Stimulated activated CD8-positive, alpha-beta memory T cell treated with anti-CD3 and anti-CD28 coated beads, Interleukin-4, amount 100 ng/mL, for 1 hour (primary cell): ENCODE measurements at regions not wholly inside any gene's neighbourhood (a gene's known extent, or its start where the extent isn't known, plus 50 kb on each side); places are given as distances from the start of the nearest gene placed in this dataset.
"Not testable (repeated sequence)": the region's sequence is repeated elsewhere in the genome, so short reads cannot be mapped to it uniquely, and the experiment has no call there.

Experiments used
- DNase-seq, 2 donors: peaks; one replicate each; pipeline ENCODE4 v3.0.0-alpha.2; 2020; ENCODE audit warnings: low read depth in 2 of 2, low spot score in 1 of 2

DNA sequence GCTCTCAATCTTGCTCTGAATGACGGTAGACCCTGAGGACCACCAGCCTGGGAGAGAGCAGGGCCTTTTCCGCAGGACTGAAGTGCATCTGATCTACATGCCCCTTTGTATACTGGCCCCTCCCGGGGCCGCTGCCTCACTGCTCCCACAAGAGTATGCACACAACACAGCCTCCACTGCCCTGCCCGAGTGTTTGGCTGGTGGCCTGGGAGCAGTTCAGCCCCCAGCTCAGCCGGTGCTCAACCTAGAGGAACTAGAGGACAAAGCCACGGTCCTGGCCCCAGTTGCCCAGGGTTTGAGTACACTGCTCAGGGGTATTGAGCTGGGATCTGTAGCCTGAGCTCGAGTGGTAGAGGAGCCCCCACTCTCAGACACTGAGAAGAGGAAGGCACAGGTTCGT lies 118.9 kb upstream of the CAB39 start:
- DNase-seq: no peak

DNA sequence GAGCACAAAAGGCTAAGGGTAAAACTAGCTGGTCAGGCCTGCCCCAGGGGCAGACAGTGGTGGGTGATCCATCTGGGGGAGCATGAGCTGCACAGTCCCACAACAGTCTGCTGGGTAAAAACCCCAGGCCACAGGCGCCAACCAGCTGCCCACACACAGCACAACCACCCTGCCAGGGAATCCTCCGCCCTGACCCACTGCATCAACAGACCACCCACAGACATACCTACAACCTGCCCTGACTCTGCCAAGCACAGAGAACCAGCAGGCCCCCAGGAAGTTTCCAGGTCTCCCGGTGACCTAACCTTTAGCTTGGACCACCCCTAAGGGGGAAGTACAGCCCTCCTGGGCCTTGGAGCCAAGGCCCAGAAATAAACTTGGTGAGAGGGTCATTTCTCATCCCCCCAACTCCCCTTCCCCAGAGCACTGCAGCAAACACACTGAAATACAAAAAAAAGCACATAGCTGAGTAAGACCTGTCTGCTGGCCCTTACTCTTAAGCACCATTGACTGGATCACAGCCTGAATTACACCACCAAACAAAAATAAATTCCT lies 118.3 kb upstream of the CAB39 start:
- no peak for DNase-seq

DNA sequence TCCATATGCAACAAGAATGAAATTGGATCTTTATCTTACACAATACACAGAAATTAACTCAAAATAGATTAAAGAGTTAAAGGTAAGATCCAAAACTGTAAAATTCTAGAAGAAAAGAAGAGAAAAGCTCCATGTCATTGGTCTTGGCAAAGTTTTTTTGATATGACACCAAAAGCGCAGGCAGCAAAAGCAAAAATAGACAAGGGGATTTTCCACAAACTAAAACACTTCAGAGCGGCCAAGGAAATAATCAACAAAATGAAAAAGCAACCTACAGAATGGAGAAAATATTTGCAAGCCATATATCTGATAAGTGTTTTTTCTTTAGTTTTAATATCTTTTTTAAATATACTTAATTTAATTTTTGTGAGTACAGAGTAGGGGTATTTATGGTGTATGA lies 112.8 kb upstream of the CAB39 start:
- DNase-seq: no peak

DNA sequence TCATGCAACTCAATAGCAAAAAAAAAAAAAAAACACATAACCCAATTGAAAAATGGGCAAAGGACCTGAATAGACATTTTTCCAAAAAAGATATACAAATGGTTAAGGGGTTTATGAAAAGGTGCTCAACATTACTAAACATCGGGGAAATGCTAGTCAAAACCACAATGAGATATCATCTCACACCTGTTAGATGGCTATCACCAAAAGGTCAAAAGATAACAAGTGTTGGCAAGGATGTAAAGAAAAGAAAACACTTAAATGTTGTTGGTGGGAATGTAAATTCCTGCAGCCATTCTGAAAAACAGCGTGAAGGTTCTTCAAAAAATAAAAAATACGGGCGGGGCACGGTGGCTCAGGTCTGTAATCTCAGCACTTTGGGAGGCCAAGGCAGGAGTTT lies 112.4 kb upstream of the CAB39 start:
- no peak for DNase-seq

DNA sequence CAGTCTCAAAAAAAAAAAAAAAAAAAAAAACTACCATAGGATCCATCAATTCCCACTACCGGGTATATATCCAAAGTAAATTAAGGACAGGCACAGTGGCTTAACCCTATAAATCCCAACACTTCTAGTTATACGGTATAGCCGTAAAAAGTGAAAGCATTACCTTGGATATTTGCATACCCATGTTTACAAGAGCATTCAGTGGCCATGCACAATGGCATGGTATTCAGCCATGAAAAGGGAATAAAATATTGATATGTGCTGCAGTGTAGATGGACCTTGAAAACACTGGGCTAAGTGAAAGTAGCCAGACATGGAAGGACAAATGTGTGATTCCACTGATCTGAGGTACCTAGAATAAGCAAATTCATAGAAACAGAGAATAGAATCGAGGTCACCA lies 111.8 kb upstream of the CAB39 start:
- no peak for DNase-seq

DNA sequence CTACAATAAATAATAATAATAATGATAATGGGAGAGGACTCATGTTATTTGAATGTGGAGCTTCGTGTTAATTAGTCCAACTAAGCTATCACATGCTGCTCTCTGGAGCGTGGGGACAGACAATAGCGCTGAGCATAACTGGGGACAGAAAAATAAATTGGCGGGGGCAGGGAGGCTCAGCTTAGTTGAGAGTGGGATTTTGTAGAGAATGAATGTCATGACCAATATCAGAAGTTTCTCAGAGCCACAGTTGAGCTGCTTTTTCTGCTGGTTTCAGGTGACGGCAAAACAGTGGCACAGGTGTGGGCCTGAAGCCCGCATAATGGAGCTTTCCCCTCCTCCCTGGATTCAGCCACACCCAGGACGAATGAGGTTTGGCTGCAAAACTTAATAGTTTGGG lies 111.1 kb upstream of the CAB39 start:
- no peak for DNase-seq

DNA sequence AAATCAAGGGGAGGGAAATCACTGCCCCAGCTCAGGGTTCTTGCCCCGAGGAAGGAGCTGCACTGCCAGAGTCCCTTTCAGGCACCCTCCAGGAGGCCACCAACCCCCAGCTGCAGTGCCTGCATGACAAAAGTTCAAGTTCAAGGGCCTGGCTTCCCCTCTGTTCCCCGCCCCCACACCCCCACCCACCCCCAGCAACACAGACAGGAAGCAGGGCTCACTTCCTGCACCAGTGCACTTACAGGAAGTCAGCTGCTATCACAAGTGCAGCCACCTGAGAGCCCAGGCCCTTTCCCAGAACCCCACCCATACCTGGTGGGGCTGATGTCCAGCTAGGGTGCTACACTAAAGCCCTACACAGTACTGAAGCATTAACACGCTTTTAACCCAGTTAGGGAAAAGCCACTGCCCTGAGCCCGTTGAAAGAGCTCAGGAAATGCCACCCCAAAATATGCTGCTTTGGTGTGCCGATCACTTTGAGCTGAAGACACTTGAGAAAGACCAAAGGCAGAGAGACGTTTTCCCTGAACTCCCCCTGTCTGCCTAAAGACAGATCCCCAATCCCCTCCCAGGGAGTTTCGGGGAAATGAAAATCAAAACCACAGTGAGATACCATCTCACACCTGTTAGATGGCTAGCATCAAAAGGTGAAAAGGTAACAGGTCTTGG lies 109.9 kb upstream of the CAB39 start:
- DNase-seq: peak in 1 of 2 donors; percentile 17

DNA sequence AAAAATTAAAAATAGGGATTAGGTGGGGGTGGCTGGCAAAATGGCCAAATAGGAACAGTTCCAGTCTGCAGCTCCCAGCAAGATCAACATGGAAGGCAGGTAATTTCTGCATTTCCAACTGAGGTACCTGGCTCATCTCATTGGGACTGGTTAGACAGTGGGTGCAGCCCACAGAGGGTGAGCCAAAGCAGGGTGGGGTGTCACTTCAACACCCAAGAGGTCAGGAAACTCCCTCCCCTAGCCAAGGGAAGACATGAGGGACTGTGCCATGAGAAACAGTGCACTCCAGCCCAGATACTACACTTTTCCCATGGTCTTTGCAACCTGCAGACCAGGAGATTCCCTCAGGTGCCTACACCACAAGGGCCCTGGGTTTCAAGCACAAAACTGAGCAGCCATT lies 109.3 kb upstream of the CAB39 start:
- not testable (repeated sequence) for DNase-seq

DNA sequence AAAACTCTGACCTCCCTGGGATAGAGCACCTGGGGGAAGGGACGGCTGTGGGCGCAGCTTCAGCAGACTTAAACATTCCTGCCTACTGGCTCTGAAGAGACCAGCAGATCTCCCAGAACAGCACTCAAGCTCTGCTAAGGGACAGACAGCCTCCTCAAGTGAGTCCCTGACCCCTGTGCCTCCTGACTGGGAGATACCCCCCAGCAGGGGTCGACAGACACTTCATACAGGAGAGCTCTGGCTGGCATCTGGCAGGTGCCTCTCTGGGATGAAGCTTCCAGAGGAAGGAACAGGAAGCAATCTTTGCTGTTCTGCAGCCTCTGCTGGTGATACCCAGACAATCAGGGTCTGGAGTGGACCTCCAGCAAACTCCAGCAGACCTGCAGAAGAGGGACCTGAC lies 108.5 kb upstream of the CAB39 start:
- DNase-seq: not testable (repeated sequence)

DNA sequence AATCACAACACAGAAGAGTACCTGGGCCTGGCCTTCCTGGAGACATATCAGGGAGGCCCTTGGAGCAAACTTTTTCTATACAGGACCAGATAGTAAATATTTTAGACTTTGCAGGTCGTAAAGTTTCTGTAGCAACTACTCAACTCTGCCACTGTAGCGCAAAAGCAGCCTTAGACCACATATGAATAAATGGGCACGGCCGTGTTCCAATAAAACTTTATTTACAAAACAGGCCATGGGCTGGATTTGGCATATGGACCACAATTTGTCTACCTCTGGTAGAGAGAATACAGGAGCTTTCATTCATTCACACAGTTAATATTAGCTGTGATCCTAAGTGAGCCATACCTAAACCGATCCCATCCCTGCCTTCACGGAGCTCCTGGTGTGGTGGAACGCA lies 98.6 kb upstream of the CAB39 start:
- no peak for DNase-seq

DNA sequence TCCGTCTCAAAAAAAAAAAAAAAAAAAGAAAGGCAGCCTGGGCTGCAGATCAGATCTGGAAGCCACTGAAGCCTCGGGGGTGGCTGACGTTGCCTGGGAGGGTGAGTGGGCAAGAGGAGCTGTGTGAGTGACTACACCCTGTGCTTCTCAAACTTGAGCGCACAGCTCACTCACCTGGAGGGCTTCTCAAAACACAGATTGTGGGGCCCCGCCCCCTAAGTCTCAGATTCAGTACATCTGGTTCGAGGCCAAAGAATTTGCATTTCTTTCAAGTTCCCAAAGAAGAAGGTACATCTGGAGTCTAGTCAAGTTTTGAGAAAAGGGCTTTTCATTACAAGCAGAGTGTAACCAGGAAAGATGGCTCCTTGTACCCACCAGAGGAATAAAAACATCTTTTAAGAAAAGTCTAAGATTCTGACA lies 97.7 kb upstream of the CAB39 start:
- DNase-seq: no peak

DNA sequence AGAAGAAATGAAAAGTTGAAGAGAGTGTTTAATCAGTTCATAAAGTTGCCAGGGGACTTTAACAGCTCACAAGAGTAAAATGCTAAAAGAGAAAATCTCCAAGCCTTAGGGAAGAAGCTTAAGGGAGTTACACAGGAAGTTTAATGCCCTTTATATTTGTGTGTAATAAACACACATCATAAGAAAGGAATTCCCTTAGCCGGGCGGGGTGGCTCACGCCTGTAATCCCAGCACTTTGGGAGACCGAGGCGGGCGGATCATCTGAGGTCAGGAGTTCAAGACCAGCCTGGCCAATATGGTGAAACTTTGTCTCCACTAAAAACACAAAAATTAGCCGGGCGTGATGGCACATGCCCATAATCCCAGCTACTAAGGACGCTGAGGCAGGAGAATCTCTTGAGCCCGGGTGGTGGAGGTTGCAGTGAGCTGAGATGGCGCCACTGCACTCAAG lies 95.4 kb upstream of the CAB39 start:
- not testable (repeated sequence) for DNase-seq

DNA sequence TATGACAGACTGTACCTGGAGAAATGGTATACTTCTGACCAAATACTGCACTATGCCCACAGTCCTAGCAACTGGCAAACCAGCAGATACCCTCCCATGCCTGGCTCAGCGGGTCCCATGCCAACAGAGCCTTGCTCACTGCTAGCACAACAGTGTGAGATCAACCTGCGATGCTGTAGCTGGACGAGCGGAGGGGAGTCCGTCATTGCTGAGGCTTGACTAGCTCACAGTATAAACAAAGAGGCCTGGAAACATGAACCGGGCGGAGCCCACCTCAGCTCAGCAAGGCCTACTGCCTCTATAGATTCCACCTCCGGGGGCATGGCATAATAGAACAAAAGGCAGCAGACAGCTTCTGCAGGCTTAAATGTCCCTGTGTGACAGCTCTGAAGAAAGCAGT lies 93.2 kb upstream of the CAB39 start:
- DNase-seq: no peak

DNA sequence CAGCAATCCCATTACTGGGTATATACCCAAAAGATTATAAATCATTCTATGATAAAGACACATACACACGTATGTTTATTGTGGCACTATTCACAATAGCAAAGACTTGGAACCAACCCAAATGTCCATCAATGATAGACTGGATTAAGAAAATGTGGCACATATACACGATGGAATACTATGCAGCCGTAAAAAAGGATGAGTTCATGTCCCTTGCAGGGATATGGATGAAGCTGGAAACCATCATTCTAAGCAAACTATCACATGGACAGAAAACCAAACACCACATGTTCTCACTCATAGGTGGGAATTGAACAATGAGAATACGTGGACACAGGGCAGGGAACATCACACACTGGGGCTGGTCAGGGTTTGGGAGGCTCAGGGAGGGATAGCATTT lies 87.4 kb upstream of the CAB39 start:
- not testable (repeated sequence) for DNase-seq

DNA sequence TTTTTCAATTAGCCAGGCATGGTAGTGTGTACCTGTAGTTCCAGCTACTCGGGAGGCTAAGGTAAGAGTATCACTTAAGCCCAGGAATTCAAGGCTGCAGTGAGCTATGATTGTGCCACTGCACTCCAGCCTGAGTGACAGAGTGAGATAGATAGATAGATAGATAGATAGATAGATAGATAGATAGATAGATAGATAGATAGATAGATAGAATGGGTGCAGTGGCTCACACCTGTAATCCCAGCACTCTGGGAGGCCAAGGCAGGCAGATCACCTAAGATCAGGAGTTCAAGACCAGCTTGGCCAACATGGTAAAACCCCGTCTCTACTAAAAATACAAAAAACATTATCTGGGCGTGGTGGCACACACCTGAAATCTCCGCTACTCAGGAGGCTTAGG lies 85.6 kb upstream of the CAB39 start:
- DNase-seq: not testable (repeated sequence)

DNA sequence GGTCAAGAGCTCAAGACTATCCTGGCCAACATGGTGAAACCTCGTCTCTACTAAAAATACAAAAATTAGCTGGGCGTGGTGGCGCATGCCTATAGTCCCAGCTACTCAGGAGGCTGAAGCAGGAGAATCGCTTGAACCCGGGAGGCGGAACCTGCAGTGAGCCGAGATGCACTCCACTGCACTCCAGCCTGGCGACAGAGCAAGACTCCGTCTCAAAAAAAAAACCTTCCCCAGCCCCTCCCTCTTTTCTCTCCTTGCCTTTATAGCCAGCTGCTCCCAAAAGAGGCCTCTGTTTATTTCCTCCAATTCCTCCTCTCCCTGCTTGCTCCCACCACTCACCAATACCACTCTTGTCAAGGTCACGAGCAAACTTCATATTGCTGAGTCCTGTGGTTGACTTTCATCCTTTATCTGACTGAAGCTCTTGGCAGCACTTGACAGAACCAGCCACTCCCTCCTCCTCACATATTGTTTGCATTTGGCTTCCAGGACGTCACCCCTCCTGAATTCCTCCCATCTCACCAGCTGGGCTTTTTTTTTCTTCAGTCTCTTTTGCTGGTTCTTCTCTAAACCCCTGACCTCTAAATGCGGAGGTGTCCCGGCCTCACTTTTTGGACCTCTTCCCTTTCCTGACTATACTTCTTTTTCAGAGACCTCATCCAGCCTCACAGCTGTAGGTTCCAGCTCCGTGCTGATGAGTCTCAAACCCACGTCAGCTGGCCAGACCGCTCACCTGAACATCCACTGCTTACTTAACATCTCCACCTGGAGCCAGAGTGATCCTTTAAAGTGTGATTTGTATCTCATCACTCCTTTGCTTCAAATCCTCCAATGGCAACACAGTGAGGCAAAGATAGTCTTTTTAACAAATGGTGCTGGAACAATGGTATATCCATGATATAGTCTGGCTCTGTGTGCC lies 84.6 kb upstream of the CAB39 start:
- no peak for DNase-seq

DNA sequence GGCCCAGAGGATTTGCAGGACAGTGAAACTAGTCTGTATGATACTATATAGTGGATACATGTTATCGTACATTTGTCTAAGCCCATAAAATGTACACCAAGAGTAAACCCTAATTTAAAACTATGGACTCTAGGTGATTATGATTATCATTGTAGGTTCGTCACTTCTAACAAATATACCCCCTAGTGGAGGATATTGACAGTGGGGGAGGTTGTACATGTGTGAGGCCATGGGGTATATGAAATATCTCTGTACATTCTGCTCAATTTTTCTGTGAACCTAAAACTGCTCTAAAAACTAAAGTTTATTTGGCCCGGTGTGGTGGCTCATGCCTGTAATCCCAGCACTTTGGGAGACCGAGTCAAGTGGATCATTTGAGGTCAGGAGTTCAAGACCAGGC lies 81.2 kb upstream of the CAB39 start:
- no peak for DNase-seq

DNA sequence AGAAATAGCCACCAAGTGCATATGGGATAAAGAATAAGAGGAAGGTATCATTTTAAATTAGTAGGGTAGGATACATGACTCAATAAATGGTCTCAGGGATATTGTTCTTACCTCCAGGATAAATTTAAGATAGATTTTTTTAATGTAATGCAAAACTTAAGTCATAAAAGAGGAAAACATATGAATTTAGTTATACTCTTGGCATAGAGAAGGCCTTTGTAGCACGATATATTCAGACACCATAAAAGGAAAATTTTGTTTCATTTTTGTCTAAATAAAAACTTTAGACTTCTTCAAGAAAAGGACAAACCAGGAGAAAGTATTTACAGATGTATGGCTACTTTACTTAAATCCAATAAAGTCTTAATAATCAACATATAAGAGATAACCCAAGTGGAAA lies 78.5 kb upstream of the CAB39 start:
- DNase-seq: no peak

DNA sequence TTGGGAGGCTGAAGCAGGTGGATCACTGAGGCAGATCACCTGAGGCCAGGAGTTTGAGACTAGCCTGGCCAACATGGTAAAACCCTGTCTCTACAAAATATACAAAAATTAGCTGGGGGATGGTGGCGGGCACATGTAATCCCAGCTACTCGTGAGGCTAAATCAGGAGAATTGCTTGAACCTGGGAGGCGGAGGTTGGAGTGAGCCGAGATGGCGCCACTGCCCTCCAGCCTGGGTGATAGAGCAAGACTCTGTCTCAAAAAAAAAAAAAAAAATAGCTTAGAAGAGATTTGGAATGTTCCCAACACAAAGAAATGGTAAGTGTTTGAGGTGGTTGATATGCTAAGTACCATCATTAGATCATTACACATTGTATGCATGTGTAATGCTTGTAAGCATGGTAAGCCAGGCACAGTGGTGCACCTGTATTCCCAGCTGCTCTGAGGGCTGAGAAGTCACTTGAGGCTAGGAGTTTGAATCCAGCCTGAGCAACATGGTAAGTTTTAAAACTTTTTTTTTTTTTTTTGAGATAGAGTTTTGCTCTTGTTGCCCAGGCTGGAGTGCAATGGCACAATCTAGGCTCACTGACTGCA lies 77.8 kb upstream of the CAB39 start:
- DNase-seq: not testable (repeated sequence)

DNA sequence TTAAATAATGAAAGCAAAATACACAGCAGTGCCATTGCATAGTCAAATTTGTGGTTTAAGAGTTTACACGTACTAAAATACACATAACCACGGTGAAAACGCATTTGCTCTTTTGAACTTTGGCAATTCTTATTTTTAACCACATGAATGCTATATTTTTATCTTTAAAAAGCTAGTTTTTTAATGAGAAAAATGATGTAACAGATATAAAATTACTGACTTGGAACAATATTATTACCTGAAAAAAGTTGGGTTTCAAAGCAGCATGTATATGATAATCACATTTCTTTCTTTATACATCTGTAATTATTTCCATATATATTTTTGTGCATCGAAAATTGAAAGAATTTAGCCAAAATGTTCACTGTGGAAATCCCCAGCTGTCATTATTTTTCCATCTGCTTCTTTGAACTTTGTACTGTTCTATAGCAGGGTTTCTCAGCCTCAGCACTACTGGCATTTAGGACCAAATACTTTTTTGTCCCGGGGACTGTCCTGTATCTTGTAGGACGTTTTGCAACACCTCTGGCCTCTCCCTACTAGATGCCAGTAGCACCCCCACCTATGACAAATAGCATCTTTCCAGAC lies 75.9 kb upstream of the CAB39 start:
- no peak for DNase-seq

DNA sequence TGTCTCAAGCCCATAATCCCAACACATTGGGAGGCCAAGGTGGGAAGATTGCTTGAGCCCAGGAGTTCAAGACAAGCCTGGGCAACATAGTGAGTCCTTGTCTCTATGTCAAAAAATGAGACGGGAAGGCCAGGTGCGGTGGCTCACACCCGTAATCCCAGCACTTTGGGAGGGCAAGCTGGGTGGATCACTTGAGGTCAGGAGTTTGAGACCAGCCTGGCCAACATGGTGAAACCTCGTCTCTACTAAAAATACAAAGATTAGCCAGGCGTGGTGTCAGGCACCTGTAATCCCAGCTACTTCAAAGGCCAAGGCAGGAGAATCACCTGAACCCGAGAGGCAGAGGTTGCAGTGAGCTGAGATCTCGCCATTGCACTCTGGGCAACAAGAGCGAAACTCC lies 75.2 kb upstream of the CAB39 start:
- not testable (repeated sequence) for DNase-seq
